AG20443 (cell line): ENCODE measurements at regions not wholly inside any gene's neighbourhood (a gene's known extent, or its start where the extent isn't known, plus 50 kb on each side); places are given as distances from the start of the nearest gene placed in this dataset.

Source experiments
- DNase-seq: peaks from one replicate; pipeline ENCODE4 v3.0.0; 2012; ENCODE audit warnings: low spot score, mixed read lengths

DNA sequence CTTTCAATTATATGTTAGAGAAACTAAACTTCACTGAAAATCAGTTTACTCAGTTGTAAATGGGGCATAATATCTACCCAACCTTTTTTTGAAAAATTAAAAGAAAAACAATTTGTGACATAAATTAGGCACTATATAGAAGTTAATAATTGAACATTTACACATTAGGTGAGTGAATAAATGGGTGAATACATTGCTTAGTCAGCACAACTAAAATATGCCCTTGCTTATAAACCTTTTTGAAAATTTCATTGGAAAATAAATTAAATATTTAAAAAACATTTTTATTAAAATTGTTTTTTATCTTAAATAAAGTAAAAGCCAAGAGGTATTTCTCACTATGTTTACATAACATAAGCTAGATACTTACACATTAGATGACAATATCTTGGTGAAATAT lies 994.5 kb upstream of the TENM4 start:
- DNase-seq = no peak

- DNase-seq = no peak
These were observed 991.2 kb upstream of the TENM4 start for GRCh38 chr11:80432057-80432456.

DNA sequence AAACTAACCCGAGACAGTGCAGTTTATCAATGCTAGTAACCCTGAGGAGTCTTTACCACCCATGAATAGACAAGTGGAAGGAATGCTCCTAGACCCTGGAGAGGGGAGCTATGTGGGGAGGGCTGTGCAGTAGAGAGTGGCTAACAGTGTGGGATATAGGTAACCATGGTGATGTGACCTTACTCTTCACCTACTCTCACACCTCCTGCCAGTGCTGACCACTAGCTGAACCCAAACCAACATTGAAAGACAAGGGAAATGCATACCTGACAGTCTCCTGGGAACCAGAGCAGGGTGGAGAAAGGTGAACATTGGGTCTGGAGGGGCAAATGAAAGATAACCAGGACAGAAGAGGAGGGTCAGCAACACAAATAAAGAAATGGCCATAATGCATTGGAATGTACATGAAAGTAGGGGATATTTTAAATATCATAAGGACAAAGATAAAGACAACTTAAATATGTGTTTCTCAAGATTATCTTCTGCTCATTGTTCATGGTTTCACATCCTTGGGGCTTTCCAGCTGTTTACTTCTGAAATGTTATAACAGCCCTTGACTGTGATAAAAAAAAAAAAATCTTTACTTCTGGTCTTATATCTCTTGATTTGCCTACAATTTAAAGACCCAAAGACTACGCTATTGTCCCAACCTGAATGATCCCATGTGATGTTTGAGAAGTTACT lies 983.3 kb upstream of the TENM4 start:
- DNase-seq = no peak

DNA sequence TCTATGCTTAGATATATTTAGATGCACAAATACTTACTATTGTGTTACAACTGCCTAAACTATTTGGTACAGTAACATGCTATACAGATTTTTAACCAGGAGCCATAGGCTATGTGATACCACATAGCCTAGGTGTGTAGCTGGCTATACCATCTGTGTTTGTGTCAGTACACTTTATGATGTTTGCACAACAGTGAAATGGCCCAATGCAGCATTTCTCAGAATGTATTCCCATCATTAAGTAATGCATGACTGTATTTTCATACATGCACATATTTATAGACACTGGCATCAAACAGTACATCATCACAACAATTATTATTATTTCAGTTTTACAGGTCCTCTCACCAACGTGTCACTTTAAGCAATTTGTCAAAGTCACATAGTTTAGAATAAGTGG lies 979.5 kb upstream of the TENM4 start:
- no peak for DNase-seq

DNA sequence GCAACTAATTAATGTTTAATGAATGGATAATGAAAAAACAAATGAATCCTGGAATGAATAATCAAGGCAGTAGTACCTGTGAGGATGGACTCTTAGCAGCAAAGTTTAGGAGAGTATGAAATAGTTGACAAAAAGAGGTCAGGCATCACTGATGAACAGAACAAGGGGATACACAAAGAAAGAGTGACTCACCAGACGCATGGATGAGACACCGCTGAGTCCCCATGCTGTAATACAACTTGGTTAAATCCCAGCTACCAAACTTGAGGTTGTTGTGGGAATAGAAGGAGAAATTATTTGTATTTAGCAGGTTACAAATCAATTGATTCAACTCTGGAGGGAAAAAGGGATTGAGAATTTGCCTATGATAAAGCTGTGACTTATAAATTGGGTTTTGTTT lies 976.9 kb upstream of the TENM4 start:
- no peak for DNase-seq

DNA sequence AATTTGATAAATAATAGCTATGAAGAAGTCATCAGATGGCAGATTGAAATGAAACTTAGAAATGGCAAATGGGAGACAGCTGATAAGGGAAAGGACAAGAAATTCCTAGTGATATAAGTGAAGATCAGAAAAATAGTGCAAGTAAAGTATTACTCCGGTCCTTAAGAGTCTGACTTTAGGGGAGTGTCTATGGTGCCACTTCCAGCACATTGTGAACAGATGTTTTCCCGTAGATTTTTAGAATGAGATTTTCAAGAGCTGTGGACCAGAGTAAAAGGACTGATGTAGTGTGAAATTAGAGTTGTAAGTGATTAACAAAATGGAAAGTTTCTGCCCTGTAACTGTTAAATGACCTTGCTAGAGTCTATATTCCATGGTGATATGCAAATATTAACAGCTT lies 974.8 kb upstream of the TENM4 start:
- DNase-seq = no peak

DNA sequence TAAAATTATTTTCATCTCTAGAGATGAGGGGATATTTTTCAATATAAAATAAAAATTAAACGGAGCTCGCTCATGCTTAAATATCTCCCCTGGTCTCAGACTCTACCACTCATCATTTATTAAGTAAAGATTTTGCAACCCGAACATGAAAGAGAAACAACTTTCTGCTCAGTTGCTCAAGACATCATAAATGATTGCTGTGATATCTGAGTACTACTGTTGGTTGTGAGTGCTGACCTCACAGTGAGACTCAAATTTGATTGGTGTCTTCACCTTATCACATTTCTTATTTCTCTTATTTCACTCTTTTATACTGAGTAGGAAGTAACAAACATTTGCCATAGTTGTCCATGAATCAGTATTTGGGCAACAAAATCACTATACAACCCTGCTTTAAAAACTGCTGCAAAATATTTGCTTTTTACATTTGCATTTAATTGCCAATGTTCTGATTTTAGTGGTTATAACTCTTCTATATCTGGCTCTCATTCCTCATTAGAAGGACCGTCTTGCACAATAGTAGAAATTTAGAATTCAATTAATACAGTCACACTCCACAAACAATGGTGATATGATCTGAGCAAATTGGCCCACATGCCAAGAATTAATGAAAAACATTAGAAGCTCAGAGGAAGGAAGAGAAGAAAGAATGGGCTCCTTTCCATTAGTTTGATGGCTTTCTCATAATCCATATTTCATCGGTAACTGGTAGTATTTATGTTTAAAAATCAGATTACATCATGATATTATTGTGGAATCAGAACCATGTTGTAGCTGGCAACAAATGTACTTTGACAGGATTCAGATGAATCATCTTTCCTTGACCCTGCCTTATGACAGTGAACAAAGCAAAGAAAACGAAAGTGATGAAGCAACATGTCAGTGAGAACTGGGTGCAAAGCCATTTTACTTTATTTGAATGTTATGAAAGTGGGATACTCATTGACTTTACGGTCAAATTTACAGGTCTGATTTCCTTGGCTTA lies 973.6 kb upstream of the TENM4 start:
- DNase-seq = no peak

- DNase-seq = no peak
These were observed 971.8 kb upstream of the TENM4 start for GRCh38 chr11:80412604-80413003.

DNA sequence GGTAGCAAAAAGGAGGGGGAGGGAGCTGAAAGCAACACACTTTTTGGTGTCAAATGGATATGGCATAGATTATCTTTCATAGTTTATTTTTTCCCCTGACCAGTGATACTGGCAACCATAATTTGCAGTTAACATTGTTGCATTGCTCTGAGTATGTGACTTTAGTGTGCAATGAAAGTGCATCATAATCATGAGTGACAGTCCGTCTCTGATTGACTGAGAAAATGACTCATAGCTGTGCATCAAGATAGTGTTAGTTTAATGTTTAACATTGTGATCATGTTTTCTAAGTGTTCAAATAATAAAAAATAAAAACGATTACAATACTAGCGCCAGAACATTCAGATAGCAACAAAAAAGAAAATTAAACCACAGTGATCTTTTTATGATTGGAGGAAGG lies 952.4 kb upstream of the TENM4 start:
- DNase-seq = no peak

GRCh38 chr11:80390505-80390904 lies 949.7 kb upstream of the TENM4 start:
- DNase-seq = no peak

DNA sequence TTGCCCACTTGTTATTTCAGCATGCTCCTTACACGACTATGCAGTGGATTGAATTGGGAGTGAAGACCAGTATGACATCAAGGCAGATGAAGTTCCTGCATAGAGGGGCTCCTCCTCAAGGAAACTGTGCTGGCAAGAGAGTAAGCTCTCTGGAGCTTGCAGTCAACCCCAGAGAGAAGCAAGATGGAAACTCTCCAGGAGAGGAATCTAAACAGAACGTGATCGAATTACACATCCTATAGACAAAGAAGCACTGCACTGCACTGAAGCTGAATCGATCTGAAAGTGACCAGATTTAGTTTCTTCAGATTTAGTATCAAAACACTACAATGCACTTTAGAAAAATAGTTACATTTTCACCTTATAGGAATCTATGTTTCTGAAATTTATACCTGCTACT lies 947.7 kb upstream of the TENM4 start:
- DNase-seq = no peak

GRCh38 chr11:80388130-80388529 lies 947.3 kb upstream of the TENM4 start:
- DNase-seq = no peak

GRCh38 chr11:80383655-80384054 lies 942.8 kb upstream of the TENM4 start:
- DNase-seq = no peak

GRCh38 chr11:80379620-80380278 lies 938.9 kb upstream of the TENM4 start:
- no peak for DNase-seq

DNA sequence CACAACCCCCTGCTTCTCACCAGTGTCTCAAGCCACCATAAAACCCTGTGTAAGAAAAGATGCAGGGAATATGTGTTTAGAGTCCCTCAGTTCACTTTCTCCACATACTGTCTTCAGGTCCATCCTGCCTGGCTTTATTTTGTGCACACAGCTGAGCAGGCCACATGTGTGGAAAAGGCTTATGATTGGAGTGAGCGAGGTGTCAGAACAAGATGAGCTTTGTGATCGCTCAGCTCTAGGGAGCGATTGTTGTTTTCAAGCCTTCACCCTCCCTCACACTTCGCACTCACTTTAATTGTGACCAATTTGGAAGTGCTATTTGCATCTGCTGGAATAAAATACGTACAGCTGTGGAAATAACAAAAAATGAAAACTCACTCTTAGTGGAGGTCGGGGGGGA lies 931.1 kb upstream of the TENM4 start:
- no peak for DNase-seq

DNA sequence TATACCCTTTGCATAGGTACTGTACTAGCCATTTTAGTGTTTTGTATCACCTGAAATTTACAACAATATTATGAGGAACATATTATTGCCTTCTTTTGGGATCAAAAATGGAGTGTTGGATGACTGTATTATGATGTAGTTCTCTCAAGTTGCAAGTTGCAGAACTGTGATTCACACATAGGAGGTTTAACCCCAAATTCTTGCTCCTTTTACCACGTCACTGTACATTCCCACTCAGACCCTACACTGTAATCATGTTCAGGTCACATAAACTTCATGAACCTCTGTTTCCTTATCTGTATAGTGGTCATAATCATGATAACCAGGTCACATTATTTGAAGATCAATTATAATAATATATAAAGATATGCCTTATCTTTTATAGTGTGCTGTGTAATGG lies 925.1 kb upstream of the TENM4 start:
- DNase-seq = no peak

DNA sequence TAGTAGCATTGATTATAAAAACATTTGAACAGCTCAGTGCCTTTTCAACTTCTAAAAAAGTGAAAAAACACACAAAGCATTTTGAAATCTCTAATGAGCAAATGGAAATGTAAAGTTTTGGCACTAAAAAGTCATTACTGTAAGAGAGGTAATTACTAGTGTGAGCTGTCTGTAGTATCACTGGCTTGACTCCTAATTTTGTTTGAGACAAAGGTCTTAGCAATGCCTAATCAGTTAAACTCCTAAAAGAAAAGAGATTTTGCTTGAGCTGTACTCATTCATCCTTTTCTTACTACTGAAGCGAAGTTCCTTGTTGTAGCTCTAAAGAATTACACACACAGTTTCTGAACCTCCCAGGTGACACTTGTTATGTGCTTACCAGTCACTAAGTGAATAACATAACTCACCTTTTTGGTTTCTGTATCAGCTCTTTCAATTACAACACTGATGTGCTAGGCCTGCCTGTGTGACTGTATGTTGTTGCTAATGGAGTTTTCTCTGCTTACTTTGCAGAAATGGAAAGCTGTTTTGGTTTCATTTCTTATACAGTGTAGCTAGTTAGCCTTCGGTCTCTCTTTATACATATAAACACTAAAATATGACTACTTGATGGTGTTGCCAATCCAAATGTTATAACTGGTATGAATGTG lies 924.4 kb upstream of the TENM4 start:
- DNase-seq = no peak

GRCh38 chr11:80362563-80363340 lies 921.9 kb upstream of the TENM4 start:
- DNase-seq = no peak

- DNase-seq = no peak
These were observed 914.4 kb upstream of the TENM4 start for GRCh38 chr11:80355251-80355650.

DNA sequence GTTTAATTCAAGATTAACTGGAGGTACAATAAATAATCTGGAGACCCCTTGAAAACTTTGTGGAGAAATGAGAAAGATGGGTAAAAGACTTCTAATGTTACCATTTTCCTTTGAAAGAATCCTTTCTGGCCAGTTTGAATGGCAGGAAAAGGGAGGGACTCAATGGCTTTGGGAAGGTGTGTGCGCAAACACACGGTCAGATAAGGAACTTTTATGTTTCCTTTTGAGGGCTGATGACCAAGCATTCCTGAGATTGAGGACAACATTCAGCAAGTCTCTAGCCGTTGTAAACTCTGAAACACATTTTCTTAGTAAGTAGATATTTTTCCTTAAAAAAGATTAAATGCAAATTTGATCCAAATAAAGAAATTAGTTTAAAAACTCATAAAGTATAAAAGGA lies 909.7 kb upstream of the TENM4 start:
- no peak for DNase-seq

DNA sequence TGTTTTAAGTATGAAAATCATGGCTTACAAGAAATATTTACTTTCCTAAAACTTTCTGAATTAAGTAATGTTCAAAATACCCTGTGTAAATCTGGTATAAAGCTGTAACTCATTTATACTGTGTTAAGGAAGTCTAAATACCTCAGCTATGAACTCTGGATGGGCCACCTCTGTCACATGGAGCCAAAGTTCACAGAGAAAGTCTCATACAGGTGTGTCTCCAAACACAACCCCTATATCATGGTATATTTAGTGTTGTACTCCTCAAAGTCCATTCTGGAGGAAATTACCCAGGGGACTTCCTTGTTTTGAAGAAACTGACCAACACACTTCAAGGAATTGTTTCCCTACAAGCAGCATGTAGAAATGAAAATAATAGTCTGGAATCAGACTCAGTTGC lies 909.2 kb upstream of the TENM4 start:
- DNase-seq = no peak
